RWPE2 (cell line): ENCODE measurements at regions not wholly inside any gene's neighbourhood (a gene's known extent, or its start where the extent isn't known, plus 50 kb on each side); places are given as distances from the start of the nearest gene placed in this dataset.

Source experiments
- ATAC-seq: fragments of 200-7000 bp; cut with Tn5 transposase; 3 replicates; pipeline ENCODE4 v1.9.1; 2021; ENCODE audit warnings: low read depth
- DNase-seq: peaks from one replicate; pipeline ENCODE4 v3.0.0-alpha.2; 2020; ENCODE audit warnings: low spot score
- H3K27ac ChIP-seq: fragments of 450-650 bp; 2 replicates; pipeline ENCODE4 v1.5.1; 2017; ENCODE audit warnings: mild to moderate bottlenecking; ENCODE audit not compliant: poor library complexity, severe bottlenecking
- H3K27me3 ChIP-seq: fragments of 250-450 bp; sonication (Bioruptor Pico); 2 replicates; pipeline ENCODE4 v1.5.1; 2021; ENCODE audit warnings: mild to moderate bottlenecking, moderate library complexity; ENCODE audit not compliant: insufficient read depth, poor library complexity, severe bottlenecking
- H3K36me3 ChIP-seq: fragments of 250-450 bp; sonication (Bioruptor Pico); 2 replicates; pipeline ENCODE4 v1.5.1; 2020; ENCODE audit warnings: low read depth, mild to moderate bottlenecking, moderate library complexity
- H3K4me1 ChIP-seq: fragments of 250-450 bp; sonication (Bioruptor Pico); 2 replicates; pipeline ENCODE4 v1.5.1; 2021; ENCODE audit warnings: mild to moderate bottlenecking, moderate library complexity; ENCODE audit not compliant: insufficient read depth, poor library complexity, severe bottlenecking
- H3K4me3 ChIP-seq: fragments of 250-450 bp; sonication (Bioruptor Pico); 2 replicates; pipeline ENCODE4 v1.5.1; 2021; ENCODE audit warnings: mild to moderate bottlenecking, moderate library complexity; ENCODE audit not compliant: severe bottlenecking
- H3K9me3 ChIP-seq: fragments of 250-450 bp; sonication (Bioruptor Pico); 2 replicates; pipeline ENCODE4 v1.5.1; 2021; ENCODE audit warnings: mild to moderate bottlenecking, moderate library complexity; ENCODE audit not compliant: severe bottlenecking
- CTCF ChIP-seq: fragments of 450-650 bp; IDR thresholded peaks from one replicate; pipeline ENCODE4 v1.5.1; 2017; ENCODE audit warnings: mild to moderate bottlenecking, moderate library complexity; ENCODE audit not compliant: poor library complexity, severe bottlenecking

GRCh38 chr1:75062111-75062510, 72.1 kb upstream of the LHX8 start:
- no peaks in the 10 kb centered on the region for H3K27me3 ChIP-seq
- H3K4me3 ChIP-seq: no peak overlapping the region
- ATAC-seq (no peak), DNase-seq (no peak)
- no peak for TF ChIP-seq CTCF
- no peaks in the 10 kb centered on the region for H3K36me3 ChIP-seq
- H3K9me3 ChIP-seq: no peaks in the 10 kb centered on the region
- no peak overlapping the region for H3K27ac ChIP-seq
- H3K4me1 ChIP-seq: no peaks in the 10 kb centered on the region

- Histone ChIP-seq H3K27ac (no peak overlapping the region), H3K36me3 (no peaks in the 10 kb centered on the region; the same call in 1 of the 2 replicates), H3K4me3 (no peak overlapping the region), H3K27me3 (peaks cover 4% of the 10 kb centered on the region), H3K9me3 (no peaks in the 10 kb centered on the region), H3K4me1 (no peaks in the 10 kb centered on the region)
- TF ChIP-seq CTCF: no peak
- ATAC-seq (no peak), DNase-seq (no peak)
Measured at GRCh38 chr1:75067975-75068374, 66.2 kb upstream of the LHX8 start.

DNA sequence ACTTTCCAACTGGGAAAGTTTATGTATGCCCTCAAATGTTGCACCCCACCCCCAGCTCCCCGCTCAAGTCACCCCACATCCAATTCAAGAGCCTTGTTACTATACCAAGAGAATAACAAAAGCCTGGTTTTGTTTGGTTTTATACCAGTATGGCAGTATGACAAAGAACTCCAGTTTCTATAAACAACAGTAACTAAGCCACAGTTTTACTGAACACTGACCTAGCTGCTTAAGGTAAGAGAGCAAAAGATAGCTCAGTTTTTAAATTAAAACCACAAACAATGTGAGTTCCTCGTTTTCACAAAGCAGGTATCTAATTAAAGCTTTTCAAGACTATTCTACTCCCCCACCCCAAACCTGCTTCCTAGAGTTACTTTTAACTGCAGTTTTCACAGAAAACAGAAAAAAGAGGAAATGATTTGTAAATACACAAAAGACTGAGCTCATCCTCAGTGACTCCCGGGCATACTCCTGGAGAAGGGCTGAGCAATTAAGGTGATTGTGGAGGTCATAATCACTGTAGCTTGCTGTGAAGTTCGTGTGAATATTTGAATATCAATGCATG, 59.3 kb upstream of the LHX8 start:
- Histone ChIP-seq H3K36me3 (no peaks in the 10 kb centered on the region; the same call in 1 of the 2 replicates), H3K27me3 (peaks cover 8% of the 10 kb centered on the region), H3K4me3 (no peak overlapping the region), H3K4me1 (peaks cover 2% of the 10 kb centered on the region), H3K9me3 (no peaks in the 10 kb centered on the region), H3K27ac (no peak overlapping the region)
- no peak for DNase-seq
- no peak for ATAC-seq
- TF ChIP-seq CTCF: no peak

DNA sequence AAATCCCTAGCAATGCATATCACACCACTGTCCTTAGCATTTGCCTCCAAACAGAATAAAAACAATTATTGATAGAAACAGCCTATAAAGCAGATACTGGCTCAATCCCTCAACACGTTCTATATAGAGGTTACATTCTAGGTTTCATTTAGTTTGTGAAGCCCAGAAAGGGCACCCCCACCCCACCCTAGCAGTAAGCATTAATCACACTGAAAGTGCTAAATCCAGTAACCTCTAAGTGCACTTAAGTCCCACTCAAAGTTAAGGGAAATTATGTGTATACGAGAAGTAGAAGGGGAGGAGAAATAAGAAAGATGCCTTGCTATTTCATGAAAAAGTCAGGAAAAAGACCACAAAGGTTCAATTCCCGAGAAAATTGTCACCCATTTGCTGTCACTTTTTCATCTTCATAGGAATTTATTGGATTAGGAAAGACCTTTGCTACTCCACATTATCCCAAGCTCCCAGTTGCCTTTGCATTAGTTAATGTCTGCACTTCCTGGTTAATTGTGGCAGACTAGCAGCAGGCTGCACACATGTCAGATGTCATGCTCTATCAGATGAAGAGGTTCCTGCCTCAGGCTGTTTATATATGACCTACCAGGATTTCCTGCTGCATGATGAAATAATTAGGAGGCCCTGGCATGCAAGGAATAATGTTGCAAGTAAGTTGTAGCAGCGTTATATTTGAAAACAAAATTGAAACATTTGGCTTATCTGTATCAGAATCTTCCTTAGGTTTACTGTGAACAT, 54.5 kb upstream of the LHX8 start:
- DNase-seq (no peak), ATAC-seq (peak; percentile 46; the same call in 2 of the 3 replicates)
- no peak overlapping the region for H3K4me3 ChIP-seq
- H3K27ac ChIP-seq: no peak overlapping the region
- peaks cover 3% of the 10 kb centered on the region for H3K27me3 ChIP-seq
- H3K36me3 ChIP-seq: no peaks in the 10 kb centered on the region
- TF ChIP-seq CTCF: no peak
- H3K9me3 ChIP-seq: no peaks in the 10 kb centered on the region
- H3K4me1 ChIP-seq: peaks cover 19% of the 10 kb centered on the region

GRCh38 chr1:75083223-75083622, 51.0 kb upstream of the LHX8 start:
- Histone ChIP-seq H3K27me3 (no peaks in the 10 kb centered on the region), H3K4me3 (no peak overlapping the region), H3K27ac (no peak overlapping the region), H3K4me1 (peaks cover 20% of the 10 kb centered on the region), H3K9me3 (no peaks in the 10 kb centered on the region), H3K36me3 (no peaks in the 10 kb centered on the region)
- TF ChIP-seq CTCF: no peak
- DNase-seq: no peak
- ATAC-seq: no peak
